ENCODE measurements at regions not wholly inside any gene's neighbourhood (a gene's known extent, or its start where the extent isn't known, plus 50 kb on each side); places are given as distances from the start of the nearest gene placed in this dataset.
"Not testable (repeated sequence)": the region's sequence is repeated elsewhere in the genome, so short reads cannot be mapped to it uniquely, and the experiment has no call there.

GRCh38 chr3:71940486-71940885 lies 155.5 kb upstream of the PROK2 start:
- no peak for DNase-seq (ENCODE audit: low read depth, low spot score)

GRCh38 chr3:71938081-71938480 lies 153.1 kb upstream of the PROK2 start:
- not testable (repeated sequence) for DNase-seq (ENCODE audit: low read depth, low spot score)

DNA sequence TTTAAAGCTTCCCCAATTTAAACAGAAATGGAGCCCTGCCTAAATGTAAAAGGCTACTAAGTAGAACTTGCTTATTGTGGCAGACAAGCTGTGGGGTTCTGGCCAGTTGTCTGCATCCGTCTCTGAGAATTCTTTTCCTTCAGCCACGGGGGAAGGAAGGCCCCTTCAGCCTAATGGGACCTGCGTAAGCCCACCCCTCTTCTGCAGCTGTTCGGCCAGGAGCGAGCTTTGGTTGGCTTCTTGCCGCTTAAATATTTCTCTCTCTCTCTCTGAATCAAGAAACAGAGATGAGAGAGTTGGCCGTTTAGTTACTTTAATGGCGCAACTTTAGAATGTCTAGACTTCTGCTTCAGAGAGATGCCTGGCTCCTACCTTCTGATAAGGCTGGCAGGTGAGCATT lies 151.7 kb upstream of the PROK2 start:
- DNase-seq (ENCODE audit: low read depth, low spot score): no peak

- DNase-seq (ENCODE audit: low read depth, low spot score): no peak
Observed at GRCh38 chr3:71934520-71935270, 149.7 kb upstream of the PROK2 start.

- DNase-seq (ENCODE audit: low read depth, low spot score): no peak
Observed at GRCh38 chr3:71931922-71932321, 147.0 kb upstream of the PROK2 start.

GRCh38 chr3:71930056-71930991 lies 145.4 kb upstream of the PROK2 start:
- peak; percentile 50 for DNase-seq (ENCODE audit: low read depth, low spot score)

GRCh38 chr3:71928212-71928611 lies 143.3 kb upstream of the PROK2 start:
- DNase-seq (ENCODE audit: low read depth, low spot score): no peak

DNA sequence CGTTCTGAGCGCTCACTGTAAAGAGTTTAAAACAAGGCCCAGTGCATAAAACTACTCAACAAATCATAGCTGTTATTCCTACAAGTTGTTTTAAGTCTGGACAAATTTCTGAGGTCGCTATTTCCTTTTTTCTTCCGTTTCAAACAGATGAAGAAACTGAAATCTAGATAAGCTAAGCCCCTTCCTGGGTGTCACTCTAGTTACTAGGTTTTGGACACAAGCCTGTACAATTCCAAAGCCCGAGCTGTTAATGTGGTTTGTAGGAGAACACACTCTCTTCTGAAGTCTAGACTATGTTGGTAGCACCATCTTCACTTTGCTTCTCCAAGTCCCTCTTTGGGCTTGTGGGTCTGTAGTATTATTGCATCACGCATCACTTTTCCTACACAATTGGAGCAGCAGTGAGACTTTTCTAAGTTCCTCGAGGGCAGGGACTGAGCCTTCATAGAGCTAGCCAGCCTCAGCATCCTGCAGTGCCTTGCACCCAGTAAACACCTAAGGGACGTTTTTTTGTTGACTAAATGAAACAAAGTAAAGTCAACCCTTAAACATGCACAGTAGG lies 142.6 kb upstream of the PROK2 start:
- DNase-seq (ENCODE audit: low read depth, low spot score): no peak

DNA sequence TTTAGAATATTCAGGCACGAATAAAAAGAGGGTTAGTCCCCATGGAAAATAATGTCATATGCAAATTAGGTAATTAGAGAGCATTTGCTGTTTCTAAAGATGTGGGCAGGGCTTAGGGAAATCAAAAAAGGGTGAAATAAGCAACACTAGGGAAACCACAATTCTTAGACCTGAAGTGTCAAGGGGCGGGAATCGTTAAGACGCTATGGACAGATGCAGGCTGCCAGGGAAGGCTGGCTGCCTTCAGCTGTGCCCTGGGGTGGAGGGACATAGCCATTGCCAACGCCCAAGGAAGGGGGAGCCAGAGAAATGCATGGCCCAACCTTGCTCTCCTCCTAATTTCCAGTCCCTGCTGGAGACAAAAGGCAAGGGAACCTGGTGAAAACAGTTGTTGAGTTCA lies 141.7 kb upstream of the PROK2 start:
- DNase-seq (ENCODE audit: low read depth, low spot score): no peak

DNA sequence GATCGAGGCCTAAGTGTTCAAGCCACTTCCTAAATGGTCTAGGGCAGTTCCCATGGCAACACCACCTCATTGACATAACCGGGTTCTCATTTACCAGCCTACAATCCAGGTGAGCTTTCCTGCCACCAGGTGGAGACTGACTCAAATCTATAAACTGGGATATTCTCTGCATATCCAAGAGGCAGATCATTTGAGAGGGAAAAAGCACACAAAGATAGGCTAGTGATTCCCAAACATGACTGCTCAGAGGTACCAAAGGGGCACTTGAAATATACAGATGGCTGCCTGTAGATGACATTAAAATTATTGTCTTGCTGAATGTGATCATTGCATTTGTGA lies 141.3 kb upstream of the PROK2 start:
- peak; percentile 40 for DNase-seq (ENCODE audit: low read depth, low spot score)

DNA sequence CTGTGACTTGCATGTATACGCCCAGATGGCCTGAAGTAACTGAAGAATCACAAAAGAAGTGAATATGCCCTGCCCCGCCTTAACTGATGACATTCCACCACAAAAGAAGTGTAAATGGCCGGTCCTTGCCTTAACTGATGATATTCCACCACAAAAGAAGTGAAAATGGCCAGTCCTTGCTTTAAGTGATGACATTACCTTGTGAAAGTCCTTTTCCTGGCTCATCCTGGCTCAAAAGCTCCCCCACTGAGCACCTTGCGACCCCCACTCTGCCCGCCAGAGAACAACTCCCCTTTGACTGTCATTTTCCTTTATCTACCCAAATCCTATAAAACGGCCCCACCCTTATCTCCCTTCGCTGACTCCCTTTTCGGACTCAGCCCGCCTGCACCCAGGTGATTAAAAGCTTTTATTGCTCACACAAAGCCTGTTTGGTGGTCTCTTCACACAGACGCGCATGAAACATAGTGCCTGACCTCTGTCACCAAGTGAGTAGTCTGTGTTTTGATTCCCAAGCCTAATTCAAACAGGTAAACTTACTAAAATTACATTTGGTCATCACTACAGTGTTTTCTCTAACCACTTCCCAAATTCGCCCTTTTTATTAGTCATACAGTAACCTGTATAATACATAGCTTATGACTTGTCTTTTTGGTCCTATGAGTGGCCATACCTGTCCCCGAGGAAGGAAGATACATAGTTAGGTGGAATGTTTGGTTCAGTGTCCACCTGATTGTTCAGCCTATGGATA lies 140.7 kb upstream of the PROK2 start:
- DNase-seq (ENCODE audit: low read depth, low spot score): not testable (repeated sequence)

DNA sequence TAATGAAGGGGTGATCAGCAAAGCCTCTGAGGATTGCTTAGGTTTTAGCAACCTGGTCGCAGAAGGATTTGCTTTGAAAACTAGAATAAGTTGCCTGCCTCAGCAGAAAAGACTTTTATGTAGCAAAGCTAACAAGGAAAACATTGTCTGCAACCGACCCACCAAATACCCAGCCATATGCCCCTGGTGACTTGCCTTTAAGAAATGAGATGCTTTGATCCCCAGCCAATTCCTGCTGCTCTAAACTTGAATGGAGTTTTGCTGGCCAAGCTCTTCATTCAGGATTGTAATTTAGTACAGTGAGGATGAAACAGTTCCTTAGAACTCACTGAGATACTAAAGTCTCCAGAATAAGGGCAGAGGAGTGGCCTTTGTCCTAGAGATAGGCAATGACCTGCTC lies 139.8 kb upstream of the PROK2 start:
- peak; percentile 71 for DNase-seq (ENCODE audit: low read depth, low spot score)

DNA sequence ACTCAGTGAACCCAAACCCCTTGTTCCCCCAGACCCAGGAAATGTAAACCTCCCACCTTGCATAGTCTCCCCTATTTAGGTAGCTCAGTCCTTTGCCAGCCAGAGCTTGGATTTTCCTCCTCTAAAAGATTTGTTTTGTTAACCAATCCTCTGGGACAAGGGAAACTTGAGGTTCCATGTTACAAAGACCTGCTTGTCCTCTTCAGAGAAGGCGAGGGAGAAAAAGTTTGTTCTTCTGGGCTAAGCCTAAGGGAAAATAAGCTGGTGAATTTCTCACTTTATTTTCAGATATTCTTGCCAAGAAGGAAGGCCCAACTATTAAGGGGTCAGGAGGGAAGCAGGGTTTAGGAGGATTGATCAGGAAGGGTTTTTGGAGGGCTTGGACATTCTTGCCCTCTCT lies 136.1 kb upstream of the PROK2 start:
- no peak for DNase-seq (ENCODE audit: low read depth, low spot score)

DNA sequence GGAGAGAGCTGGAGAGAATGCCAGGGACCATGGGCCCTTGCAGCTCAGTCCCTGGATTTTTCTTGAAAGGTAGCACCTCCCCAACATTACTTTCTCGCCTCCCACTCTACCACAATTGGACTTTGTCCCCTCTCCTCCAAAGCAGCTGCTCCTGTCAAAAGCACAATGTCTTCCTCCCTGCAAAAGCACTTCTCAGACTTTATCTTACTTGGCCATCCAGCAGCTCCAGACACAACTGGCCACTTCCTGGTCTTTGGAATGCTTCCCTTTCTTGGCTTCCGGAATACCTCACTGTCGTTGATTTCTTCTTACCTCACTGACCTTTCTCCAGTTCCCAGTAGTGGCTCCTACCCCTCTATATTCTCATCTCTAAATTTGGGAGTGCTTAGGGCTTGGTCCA lies 134.6 kb upstream of the PROK2 start:
- DNase-seq (ENCODE audit: low read depth, low spot score): no peak

- DNase-seq (ENCODE audit: low read depth, low spot score): no peak
Observed at GRCh38 chr3:71917545-71917944, 132.6 kb upstream of the PROK2 start.

DNA sequence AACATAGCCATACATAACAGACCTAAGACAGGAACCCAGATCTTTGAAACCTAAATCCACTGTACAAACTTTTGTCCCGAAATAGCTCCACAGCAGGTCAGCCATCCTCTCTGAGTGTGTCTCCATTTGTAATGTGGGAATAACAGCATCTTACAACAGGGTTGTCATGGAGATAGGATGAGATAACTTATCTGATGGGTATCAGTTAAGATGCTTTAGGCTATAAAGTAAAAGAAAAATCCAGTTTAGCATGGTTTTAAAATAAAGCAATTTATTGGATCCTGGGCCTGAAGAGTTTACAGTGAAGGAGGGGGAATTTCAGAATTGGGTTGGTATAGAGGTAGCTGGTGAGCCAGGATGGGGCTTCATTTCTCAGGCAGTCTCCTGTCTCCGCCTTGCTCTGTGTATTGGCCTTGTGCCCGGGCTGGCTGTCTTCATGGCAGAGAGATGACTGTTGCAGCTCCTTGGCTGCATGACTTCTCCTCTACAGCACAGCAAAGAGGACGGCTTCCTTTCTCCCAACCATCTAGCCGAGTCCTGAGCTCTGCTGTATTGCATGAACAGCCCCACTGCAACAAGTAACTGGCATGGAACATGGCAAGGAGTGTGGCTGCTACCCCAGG lies 131.9 kb upstream of the PROK2 start:
- DNase-seq (ENCODE audit: low read depth, low spot score): peak; percentile 52

GRCh38 chr3:71912839-71913495 lies 128.0 kb upstream of the PROK2 start:
- no peak for DNase-seq (ENCODE audit: low read depth, low spot score)

DNA sequence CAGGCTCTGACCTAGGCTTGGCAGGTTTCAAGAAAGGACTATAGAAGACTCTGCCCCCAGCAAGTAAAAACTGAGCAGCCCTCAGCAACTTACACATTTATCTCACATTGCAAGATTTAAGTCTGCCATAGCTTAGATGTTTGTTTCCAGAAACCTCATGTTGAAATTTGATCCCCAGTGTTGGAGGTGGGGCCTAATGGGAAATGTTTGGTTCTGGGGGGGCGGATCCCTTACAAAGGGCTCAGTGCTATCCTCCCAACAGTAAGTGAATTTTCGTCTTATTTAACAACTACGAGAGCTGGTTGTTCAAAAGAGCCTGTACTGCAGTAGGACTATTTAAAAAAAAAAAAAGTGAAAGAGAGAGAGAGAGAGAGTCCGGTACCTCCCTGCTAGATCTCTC lies 125.2 kb upstream of the PROK2 start:
- DNase-seq (ENCODE audit: low read depth, low spot score): no peak

GRCh38 chr3:71907996-71908395 lies 123.0 kb upstream of the PROK2 start:
- no peak for DNase-seq (ENCODE audit: low read depth, low spot score)

- DNase-seq (ENCODE audit: low read depth, low spot score): no peak
Observed at GRCh38 chr3:71906976-71907375, 122.0 kb upstream of the PROK2 start.

DNA sequence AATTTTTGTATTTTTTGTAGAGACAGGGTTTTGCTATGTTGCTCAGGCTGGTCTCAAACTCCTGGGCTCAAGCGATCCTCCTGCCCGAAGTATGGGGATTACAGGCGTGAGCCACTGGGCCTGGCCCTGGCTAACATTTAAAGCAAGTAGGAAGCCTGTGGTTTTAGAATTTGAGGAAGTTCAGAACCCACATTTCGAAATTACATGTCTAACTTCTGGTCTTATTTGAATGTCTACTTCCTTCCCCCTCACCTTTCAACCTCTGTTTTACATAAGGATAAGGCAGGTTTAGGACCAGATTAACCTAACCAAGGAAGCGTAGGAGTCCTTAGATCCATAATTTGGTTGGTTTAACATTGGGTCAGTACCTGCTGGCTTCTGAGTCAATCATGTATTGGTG lies 120.5 kb upstream of the PROK2 start:
- no peak for DNase-seq (ENCODE audit: low read depth, low spot score)

All from astrocyte of the hippocampus (primary cell).